CD4-positive, alpha-beta T cell treated with Interleukin-15 for 1 hour (primary cell): ENCODE measurements at regions not wholly inside any gene's neighbourhood (a gene's known extent, or its start where the extent isn't known, plus 50 kb on each side); places are given as distances from the start of the nearest gene placed in this dataset.
"Not testable (repeated sequence)": the region's sequence is repeated elsewhere in the genome, so short reads cannot be mapped to it uniquely, and the experiment has no call there.

Experiments
- DNase-seq: peaks from one replicate; pipeline ENCODE4 v3.0.0-alpha.2; 2020

DNA sequence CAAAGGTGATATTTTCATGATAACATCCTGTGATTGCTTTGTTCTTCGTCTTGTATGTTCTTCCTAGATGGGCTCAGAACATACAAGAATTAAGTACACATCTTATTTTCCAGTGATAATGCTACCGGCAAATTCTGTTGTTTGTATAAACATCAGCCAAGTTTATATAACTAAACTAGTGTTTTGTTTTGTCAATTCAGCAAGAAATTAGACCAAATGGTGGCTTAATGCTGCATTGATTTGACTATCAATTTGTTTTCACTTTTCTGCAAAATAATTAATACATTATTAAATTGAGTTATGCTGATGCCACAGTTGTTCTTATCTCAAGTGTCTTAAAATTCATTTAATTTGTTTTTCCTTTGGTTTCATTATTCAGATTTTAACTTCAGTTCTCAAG is 177.7 kb downstream of the OR4F29 start:
- DNase-seq: not testable (repeated sequence)

DNA sequence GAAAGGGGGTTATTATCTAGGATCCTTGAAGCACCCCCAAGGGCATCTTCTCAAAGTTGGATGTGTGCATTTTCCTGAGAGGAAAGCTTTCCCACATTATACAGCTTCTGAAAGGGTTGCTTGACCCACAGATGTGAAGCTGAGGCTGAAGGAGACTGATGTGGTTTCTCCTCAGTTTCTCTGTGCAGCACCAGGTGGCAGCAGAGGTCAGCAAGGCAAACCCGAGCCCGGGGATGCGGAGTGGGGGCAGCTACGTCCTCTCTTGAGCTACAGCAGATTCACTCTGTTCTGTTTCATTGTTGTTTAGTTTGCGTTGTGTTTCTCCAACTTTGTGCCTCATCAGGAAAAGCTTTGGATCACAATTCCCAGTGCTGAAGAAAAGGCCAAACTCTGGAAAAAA is 183.7 kb downstream of the OR4F29 start:
- DNase-seq: peak; percentile 72
